ENCODE measurements at regions not wholly inside any gene's neighbourhood (a gene's known extent, or its start where the extent isn't known, plus 50 kb on each side); places are given as distances from the start of the nearest gene placed in this dataset.

DNA sequence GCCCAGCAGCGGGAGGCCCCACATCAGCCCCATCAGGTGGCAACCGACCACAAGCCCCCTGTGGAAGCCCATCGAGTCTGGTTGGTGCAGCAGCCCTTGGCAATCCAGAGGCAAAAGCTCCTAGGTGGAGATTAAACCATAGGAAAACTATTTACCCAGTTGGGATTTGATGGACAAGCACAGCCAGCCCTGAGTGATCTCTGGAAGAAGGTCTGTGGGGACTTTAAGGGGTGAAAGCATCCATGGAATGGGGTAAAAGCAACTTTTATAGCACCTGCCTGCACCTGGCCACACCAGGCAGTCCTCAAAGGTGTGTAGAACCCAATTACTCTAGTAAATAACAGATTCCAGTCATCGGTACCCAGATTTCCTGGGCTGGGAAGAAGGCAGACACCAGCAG, 206.3 kb downstream of the IGSF11 start:
- Histone ChIP-seq H3K27ac (ENCODE audit: low read length) (no peak overlapping the region), H3K4me1 (ENCODE audit: low read length) (no peaks in the 10 kb centered on the region), H3K4me3 (ENCODE audit: low read length) (no peak overlapping the region), H3K9ac (ENCODE audit: low read length) (no peak overlapping the region), H4K20me1 (ENCODE audit: insufficient read depth, low read length) (no peaks in the 10 kb centered on the region), H3K79me2 (ENCODE audit: low read length) (no peaks in the 10 kb centered on the region), H2AFZ (ENCODE audit: low read depth, low read length) (no peak overlapping the region), H3K4me2 (ENCODE audit: low read length) (no peak overlapping the region), H3K27me3 (ENCODE audit: low read depth, low read length) (peaks cover 8% of the 10 kb centered on the region), H3K9me3 (ENCODE audit: insufficient read depth, low read length) (no peaks in the 10 kb centered on the region), H3K36me3 (replicated peaks; ENCODE audit: low read depth, low read length) (no peaks in the 10 kb centered on the region)
- TF ChIP-seq EZH2phosphoT487 (IDR thresholded peaks at IDR 0.05; ENCODE audit: low read depth) = no peak
- TF ChIP-seq, protein P1, sequence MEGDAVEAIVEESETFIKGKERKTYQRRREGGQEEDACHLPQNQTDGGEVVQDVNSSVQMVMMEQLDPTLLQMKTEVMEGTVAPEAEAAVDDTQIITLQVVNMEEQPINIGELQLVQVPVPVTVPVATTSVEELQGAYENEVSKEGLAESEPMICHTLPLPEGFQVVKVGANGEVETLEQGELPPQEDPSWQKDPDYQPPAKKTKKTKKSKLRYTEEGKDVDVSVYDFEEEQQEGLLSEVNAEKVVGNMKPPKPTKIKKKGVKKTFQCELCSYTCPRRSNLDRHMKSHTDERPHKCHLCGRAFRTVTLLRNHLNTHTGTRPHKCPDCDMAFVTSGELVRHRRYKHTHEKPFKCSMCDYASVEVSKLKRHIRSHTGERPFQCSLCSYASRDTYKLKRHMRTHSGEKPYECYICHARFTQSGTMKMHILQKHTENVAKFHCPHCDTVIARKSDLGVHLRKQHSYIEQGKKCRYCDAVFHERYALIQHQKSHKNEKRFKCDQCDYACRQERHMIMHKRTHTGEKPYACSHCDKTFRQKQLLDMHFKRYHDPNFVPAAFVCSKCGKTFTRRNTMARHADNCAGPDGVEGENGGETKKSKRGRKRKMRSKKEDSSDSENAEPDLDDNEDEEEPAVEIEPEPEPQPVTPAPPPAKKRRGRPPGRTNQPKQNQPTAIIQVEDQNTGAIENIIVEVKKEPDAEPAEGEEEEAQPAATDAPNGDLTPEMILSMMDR (IDR thresholded peaks at IDR 0.05; ENCODE audit: low read depth, low read length) = no peak

DNA sequence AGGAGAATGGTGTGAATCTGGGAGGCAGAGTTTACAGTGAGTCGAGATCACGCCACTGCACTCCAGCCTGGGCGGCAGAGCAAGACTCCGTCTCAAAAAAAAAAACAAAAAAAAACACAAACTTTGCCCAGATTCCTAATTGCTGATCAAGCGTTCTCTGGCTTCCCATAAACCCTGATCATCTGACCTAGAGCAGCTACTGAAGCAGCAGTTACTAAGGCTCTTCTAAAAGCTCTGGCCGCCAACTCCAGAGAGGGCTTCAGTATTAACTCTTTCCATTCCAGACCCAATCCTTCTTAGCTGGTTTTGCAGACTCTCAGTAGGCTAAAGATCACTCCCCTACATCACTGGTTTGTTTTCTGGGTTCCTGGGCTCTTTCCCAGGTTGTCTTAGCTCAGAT, 201.6 kb downstream of the IGSF11 start:
- no peaks in the 10 kb centered on the region for H3K9me3 ChIP-seq (ENCODE audit: insufficient read depth, low read length)
- TF ChIP-seq, protein P1 (IDR thresholded peaks at IDR 0.05; ENCODE audit: low read depth, low read length) = no peak
- TF ChIP-seq EZH2phosphoT487 (IDR thresholded peaks at IDR 0.05; ENCODE audit: low read depth) = no peak
- H3K79me2 ChIP-seq (ENCODE audit: low read length) = no peaks in the 10 kb centered on the region

DNA sequence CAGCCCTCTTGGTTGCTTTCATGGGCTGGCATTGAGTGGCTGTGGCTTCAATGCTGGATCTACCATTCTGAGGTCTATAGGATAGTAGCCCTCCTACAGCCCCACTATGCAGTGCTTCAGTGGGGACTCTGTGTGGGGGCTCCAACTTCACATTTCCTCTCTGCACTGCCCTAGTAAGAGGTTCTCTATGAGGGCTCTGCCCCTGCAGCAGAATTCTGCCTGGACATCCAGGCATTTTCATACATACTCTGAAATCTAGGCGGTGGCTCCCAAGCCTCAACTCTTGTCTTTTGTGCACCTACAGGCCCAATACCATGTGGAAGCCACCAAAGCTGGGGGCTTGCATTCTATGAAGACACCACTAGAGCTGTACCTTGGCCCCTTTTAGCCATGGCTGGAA, 195.8 kb downstream of the IGSF11 start:
- Histone ChIP-seq H3K4me1 (ENCODE audit: low read length) (peaks cover 9% of the 10 kb centered on the region; the same call in 1 of the 2 replicates), H3K4me2 (ENCODE audit: low read length) (no peak overlapping the region), H2AFZ (ENCODE audit: low read depth, low read length) (no peak overlapping the region), H3K27me3 (ENCODE audit: low read depth, low read length) (no peaks in the 10 kb centered on the region), H3K36me3 (replicated peaks; ENCODE audit: low read depth, low read length) (no peaks in the 10 kb centered on the region), H3K9me3 (ENCODE audit: insufficient read depth, low read length) (no peaks in the 10 kb centered on the region), H4K20me1 (ENCODE audit: insufficient read depth, low read length) (no peaks in the 10 kb centered on the region), H3K9ac (ENCODE audit: low read length) (no peak overlapping the region), H3K79me2 (ENCODE audit: low read length) (no peaks in the 10 kb centered on the region), H3K4me3 (ENCODE audit: low read length) (no peak overlapping the region), H3K27ac (ENCODE audit: low read length) (no peak overlapping the region)
- TF ChIP-seq, protein P1 (IDR thresholded peaks at IDR 0.05; ENCODE audit: low read depth, low read length) = no peak
- no peak for TF ChIP-seq EZH2phosphoT487 (IDR thresholded peaks at IDR 0.05; ENCODE audit: low read depth)

More for the DNA sequence above, 201.6 kb downstream of the IGSF11 start:
- H4K20me1 ChIP-seq (ENCODE audit: insufficient read depth, low read length) = no peaks in the 10 kb centered on the region
- H3K36me3 ChIP-seq (replicated peaks; ENCODE audit: low read depth, low read length) = no peaks in the 10 kb centered on the region
- no peak overlapping the region for H3K4me3 ChIP-seq (ENCODE audit: low read length)
- peaks cover 6% of the 10 kb centered on the region; the same call in 1 of the 2 replicates for H3K27me3 ChIP-seq (ENCODE audit: low read depth, low read length)
- no peak overlapping the region for H3K27ac ChIP-seq (ENCODE audit: low read length)
- no peaks in the 10 kb centered on the region for H3K4me1 ChIP-seq (ENCODE audit: low read length)
- H3K9ac ChIP-seq (ENCODE audit: low read length) = no peak overlapping the region
- H3K4me2 ChIP-seq (ENCODE audit: low read length) = no peak overlapping the region
- no peak overlapping the region for H2AFZ ChIP-seq (ENCODE audit: low read depth, low read length)

DNA sequence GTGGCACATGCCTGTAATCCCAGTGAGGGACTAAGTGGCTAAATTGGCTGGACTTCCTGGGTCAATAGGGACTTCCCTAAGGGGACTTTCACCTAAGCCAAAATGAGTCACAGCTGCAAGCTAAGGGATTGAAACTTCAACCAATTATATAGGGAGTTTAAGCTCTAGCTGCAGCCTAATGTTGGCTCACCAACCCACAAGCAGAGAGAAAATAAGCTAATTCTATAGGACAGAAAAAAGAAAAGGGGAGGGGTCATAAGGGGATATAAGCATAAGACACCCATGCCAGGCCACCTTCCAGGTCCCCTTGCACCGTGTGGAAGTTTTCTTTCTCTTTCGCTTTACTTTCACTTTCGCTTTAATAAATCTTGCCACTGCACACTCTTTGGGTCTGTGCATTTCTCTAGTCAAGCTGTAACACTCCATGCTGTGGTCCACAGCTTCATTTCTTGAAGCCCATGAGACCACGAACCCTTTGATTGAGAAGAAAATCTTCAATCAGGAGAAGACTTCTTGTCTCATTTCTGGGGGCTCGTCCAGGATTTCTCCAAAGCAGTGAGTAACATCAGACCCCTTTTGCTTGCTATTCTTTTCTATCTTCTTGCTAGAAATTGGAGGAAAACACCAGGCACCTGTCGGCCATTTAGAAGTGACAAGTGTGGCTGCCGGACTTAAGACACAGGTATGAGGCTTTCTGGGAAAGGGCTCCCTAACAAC, 192.3 kb downstream of the IGSF11 start:
- Histone ChIP-seq H3K27ac (ENCODE audit: low read length) (peak overlapping the region; percentile 22; the same call in 1 of the 2 replicates), H2AFZ (ENCODE audit: low read depth, low read length) (peak overlapping the region; percentile 71; the same call in 1 of the 2 replicates), H3K9me3 (ENCODE audit: insufficient read depth, low read length) (no peaks in the 10 kb centered on the region), H3K9ac (ENCODE audit: low read length) (no peak overlapping the region), H3K4me2 (ENCODE audit: low read length) (peak overlapping the region; percentile 61), H3K4me3 (ENCODE audit: low read length) (peak overlapping the region; percentile 55), H3K27me3 (ENCODE audit: low read depth, low read length) (no peaks in the 10 kb centered on the region), H3K36me3 (replicated peaks; ENCODE audit: low read depth, low read length) (no peaks in the 10 kb centered on the region), H3K4me1 (ENCODE audit: low read length) (peaks cover 9% of the 10 kb centered on the region; the same call in 1 of the 2 replicates), H4K20me1 (ENCODE audit: insufficient read depth, low read length) (no peaks in the 10 kb centered on the region), H3K79me2 (ENCODE audit: low read length) (no peaks in the 10 kb centered on the region)
- TF ChIP-seq, protein P1 (IDR thresholded peaks at IDR 0.05; ENCODE audit: low read depth, low read length) = no peak
- no peak for TF ChIP-seq EZH2phosphoT487 (IDR thresholded peaks at IDR 0.05; ENCODE audit: low read depth)

Data from OCI-LY3 (cell line).